K562 (cell line): ENCODE measurements at regions not wholly inside any gene's neighbourhood (a gene's known extent, or its start where the extent isn't known, plus 50 kb on each side); places are given as distances from the start of the nearest gene placed in this dataset.

Experiments
- CTCF ChIP-seq, 3 experiments: IDR thresholded peaks in 2 of 3; conservative IDR thresholded peaks in 1 of 3; 2 replicates each; pipeline ENCODE4 v1.5.1; 2011 to 2012; ENCODE audit warnings: low read length in 3 of 3, mild to moderate bottlenecking in 3 of 3, control low read depth in 2 of 3, improper control_type of control experiment in 1 of 3, inconsistent platforms in 1 of 3, low read depth in 1 of 3, mixed read lengths in 1 of 3, moderate library complexity in 1 of 3; ENCODE audit not compliant: insufficient read depth in 2 of 3
- POLR2A ChIP-seq: fragments of 450-650 bp; conservative IDR thresholded peaks from 2 replicates; pipeline ENCODE4 v1.6.1; 2016
- RNF219 ChIP-seq: fragments of 250-450 bp; sonication (Bioruptor Pico); IDR thresholded peaks from 2 replicates; pipeline ENCODE4 v1.5.0; 2022; ENCODE audit warnings: mild to moderate bottlenecking
- SIN3A ChIP-seq, 2 experiments: fragments of 150-350 bp in 1 of 2; IDR thresholded peaks; 2 replicates each; pipeline ENCODE4 v1.6.1; 2011 to 2016; ENCODE audit warnings: borderline replicate concordance in 2 of 2, low read depth in 2 of 2, low read length in 2 of 2, mild to moderate bottlenecking in 2 of 2, moderate library complexity in 2 of 2; ENCODE audit not compliant: control insufficient read depth in 1 of 2

GRCh38 chr11:115580927-115581680 lies 76.9 kb upstream of the CADM1 start:
- TF ChIP-seq SIN3A (IDR thresholded peaks at IDR 0.05; ENCODE audit: borderline replicate concordance in 2 of 2, control insufficient read depth in 1 of 2, low read depth in 2 of 2, low read length in 2 of 2) (no peak), RNF219 (CRISPR knock-in tag) (no peak), CTCF (IDR thresholded peaks at IDR 0.05 in 2 of 3, conservative IDR thresholded peaks at IDR 0.05 in 1 of 3; ENCODE audit: insufficient read depth in 2 of 3, low read depth in 1 of 3, low read length in 3 of 3) (no peak), POLR2A (no peak)
